ENCODE measurements at regions not wholly inside any gene's neighbourhood (a gene's known extent, or its start where the extent isn't known, plus 50 kb on each side); places are given as distances from the start of the nearest gene placed in this dataset.
"Not testable (repeated sequence)": the region's sequence is repeated elsewhere in the genome, so short reads cannot be mapped to it uniquely, and the experiment has no call there.

- DNase-seq (ENCODE audit: low read depth) = no peak
Observed at GRCh38 chr3:165716592-165716991, 120.6 kb downstream of the BCHE start.

GRCh38 chr3:165713479-165713878 lies 123.7 kb downstream of the BCHE start:
- DNase-seq (ENCODE audit: low read depth) = no peak

DNA sequence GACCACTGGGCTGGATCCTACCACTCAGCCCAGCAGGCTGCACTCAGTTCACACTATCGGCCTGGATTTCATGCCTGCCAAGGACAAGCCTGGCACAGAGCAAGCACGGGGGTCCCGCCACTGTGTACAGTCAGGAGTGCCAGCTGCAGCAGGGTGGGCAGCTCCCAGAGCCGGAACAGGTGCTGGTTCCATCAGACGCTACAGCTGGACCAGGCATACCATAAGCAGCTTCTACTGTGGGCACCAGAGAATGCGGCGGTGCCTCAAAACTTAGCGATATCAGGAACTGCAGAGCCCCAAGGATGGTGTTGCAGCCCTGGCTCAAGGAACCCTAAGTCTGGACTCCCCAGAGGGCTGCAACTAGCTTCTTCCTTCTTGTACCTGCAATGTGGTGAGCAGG lies 124.8 kb downstream of the BCHE start:
- no peak for DNase-seq (ENCODE audit: low read depth)

DNA sequence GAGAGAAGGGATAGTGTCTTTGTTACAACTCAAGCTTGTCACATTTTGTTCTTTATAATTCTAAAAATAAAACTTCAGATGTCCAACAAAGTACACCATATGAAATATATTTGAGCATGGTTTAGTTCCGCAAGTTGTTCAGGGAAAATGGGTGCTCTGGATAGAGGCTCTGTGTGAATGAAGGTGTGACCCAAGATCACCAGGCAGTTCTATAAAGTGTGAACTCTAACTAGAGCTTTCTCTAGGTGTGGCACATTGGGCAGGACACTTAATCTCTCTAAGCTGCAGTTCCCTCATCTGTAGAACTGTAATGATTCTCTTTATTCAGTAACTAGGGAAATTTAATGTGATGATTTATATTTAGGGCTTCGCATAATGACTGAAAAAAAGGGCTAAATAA lies 139.3 kb downstream of the BCHE start:
- no peak for DNase-seq (ENCODE audit: low read depth)

- no peak for DNase-seq (ENCODE audit: low read depth)
Observed at GRCh38 chr3:165696496-165696895, 140.7 kb downstream of the BCHE start.

DNA sequence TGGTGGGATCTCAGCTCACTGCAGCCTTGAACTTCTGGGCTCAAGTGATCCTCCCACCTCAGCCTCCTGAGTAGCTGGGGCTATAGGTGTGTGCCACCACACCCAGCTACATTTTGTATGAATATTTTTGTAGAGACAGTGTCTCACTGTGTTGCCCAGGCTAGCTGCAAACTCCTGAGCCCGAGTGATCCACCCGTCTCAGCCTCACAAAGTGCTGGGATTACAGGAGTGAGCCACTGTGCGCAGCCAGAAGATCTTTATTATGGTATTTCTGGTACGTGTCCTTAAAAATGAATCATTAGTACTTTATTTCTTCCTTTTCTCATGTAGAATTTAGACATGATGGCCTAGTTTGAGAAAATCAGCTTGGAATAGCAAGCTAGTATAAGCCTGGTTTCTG lies 153.3 kb downstream of the BCHE start:
- no peak for DNase-seq (ENCODE audit: low read depth)

GRCh38 chr3:165682734-165683133 lies 154.5 kb downstream of the BCHE start:
- DNase-seq (ENCODE audit: low read depth) = no peak

GRCh38 chr3:165669967-165670366 lies 167.3 kb downstream of the BCHE start:
- no peak for DNase-seq (ENCODE audit: low read depth)

DNA sequence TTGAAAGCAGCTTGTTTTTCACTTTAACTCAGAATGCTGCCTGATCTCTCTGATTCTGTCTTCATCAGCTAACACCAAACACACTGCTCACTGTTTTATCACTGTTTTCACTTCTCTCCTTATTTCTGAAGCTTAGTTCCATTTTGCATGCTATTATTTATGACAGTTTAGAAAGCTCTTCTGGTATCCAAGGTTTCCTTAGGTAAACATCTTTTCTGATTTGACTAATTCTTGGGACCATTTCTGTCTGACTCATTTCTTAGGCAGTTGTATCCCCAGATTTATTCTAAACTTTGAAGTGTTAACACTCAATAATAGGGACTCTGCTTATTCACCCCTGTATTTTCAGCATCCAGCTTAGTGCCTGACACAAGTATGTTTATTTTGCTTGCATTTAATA lies 167.7 kb downstream of the BCHE start:
- DNase-seq (ENCODE audit: low read depth) = no peak

GRCh38 chr3:165667676-165668075 lies 169.5 kb downstream of the BCHE start:
- DNase-seq (ENCODE audit: low read depth) = no peak

- no peak for DNase-seq (ENCODE audit: low read depth)
Observed at GRCh38 chr3:165658027-165658426, 179.2 kb downstream of the BCHE start.

DNA sequence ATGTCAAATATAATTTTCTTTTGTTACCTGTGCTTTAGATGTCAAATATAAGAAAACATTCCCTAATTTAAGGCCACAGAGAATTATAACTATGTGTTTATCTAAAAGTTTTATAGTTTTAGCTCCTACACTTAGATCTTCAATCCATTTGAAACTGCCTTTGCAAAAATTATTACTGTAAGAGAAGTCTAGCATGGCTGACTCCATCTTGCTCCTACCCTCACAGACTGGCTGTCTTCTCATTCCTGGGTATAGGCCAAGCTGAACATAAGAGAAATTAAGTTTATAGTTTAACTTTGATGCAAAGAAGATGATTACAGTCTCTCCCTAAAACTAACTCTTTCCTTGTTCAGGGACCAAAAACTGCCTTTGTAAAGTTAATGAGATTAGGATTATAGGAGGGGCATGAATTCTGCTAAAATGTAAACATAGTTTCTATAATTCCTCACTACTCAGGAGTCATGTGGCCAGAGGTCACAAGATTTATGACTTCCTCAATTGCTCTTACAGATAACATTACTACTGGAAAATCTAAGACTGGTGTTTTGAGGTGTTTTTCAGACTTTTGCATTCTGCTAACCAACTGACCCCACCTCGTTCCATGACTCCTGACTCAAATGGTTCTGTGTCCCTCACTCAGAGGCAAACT lies 184.0 kb downstream of the BCHE start:
- no peak for DNase-seq (ENCODE audit: low read depth)

DNA sequence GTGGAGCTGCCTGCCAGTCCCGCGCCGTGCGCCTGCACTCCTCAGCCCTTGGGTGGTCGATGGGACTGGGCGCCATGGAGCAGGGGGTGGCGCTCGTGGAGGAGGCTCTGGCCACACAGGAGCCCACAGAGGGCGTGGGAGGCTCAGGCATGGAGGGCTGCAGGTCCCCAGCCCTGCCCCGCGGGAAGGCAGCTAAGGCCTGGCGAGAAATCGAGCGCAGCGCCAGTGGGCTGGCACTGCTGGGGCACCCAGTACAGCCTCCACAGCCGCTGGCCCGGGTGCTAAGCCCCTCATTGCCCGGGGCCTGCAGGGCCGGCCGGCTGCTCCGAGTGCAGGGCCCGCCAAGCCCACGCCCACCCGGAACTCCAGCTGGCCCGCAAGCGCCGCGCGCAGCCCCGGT lies 187.9 kb downstream of the BCHE start:
- not testable (repeated sequence) for DNase-seq (ENCODE audit: low read depth)

GRCh38 chr3:165645191-165645590 lies 192.0 kb downstream of the BCHE start:
- no peak for DNase-seq (ENCODE audit: low read depth)

DNA sequence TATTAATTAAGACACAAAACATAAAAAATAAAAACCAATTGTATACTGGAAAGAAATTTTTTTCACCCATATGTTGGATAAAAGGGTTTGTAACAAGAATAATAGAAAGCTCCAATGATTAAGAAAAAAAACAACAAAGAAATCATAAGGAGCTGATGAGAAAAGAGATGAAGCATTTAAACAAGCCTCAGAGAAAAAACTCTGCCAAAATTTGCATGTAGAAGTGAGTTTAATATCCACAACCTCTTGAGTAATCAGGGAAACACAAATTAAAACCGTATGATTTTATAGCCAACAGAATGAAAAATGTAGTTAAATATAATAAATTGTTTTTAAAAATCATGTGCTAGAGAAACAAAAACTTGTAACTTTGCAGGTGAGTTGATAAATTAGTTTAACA lies 192.9 kb downstream of the BCHE start:
- DNase-seq (ENCODE audit: low read depth) = no peak

- peak; percentile 37 for DNase-seq (ENCODE audit: low read depth)
Observed at GRCh38 chr3:165643425-165643824, 193.8 kb downstream of the BCHE start.

GRCh38 chr3:165642761-165643420 lies 194.3 kb downstream of the BCHE start:
- DNase-seq (ENCODE audit: low read depth) = peak; percentile 91

DNA sequence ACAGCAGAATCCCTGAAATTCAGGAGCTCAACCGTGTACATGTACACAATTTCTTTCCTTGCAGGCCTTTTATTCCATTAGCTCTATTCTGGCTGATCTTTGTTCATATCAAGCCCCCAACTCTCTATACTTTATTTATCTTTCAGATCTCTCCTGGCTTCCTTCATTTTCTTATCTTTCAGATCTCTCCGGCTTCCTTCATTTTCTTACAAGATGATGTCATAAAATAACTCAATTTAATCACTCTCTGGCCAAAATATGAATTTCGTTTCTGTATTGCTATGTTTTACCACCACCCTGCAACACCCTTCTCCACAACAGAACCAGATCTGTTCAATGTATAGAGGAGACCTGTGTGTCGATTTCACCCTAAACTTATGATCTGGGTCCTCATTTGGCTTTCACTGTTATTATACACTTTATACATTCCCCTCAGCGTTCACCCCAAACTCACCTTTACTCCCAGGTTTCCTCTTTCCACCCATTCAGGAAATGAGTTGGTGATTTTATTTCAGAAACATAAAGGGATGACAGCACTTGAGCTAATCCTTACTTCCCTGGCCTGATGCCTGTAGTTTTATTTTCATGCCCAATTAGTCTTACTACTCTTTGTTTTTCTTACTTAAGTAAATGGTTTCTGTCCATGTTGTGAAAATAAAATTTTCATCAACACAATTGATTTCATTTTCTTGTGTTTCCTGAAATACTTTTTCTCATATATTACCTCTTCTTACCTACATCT lies 195.5 kb downstream of the BCHE start:
- no peak for DNase-seq (ENCODE audit: low read depth)

DNA sequence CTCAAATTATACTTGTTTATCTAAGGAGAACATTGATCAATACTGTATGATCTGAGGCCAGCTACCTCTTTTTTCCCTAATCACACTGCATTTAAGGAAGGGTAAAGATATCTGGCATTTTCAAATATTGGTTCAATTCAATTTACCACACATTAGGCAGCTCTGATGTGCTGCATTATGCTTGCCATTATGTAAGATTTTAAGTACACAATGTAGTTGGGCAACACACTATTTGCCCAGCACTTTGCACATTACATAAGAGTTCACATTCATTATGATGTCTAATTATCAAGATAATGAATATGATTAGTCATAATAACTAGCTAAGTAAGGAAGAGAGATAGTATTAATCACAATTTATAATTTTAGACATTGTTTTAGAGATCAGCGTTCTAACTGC lies 196.3 kb downstream of the BCHE start:
- DNase-seq (ENCODE audit: low read depth) = no peak

DNA sequence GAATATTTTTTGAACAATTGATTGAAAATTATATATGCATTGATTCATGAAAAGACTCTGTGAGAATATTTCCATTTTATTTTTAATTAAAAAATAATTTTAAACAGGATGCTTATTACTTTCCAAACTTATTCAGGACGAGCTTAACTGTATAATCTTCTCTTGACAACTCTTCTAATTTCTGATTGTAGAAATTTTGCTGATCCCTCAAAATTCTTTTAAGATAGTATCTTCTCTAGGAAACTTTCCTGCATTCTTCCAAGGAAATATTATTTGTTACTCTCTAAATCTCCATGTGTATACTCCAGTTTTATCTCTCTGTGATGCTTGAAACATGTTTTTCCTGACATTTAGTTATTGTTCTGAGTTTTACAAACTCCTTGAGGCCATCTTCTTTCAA lies 197.2 kb downstream of the BCHE start:
- no peak for DNase-seq (ENCODE audit: low read depth)

- DNase-seq (ENCODE audit: low read depth) = no peak
Observed at GRCh38 chr3:165638034-165638433, 199.2 kb downstream of the BCHE start.

GRCh38 chr3:165636684-165637015 lies 200.6 kb downstream of the BCHE start:
- DNase-seq (ENCODE audit: low read depth) = no peak

All from EH (cell line).